Neutrophil (primary cell): ENCODE measurements at regions not wholly inside any gene's neighbourhood (a gene's known extent, or its start where the extent isn't known, plus 50 kb on each side); places are given as distances from the start of the nearest gene placed in this dataset.
"Not testable (repeated sequence)": the region's sequence is repeated elsewhere in the genome, so short reads cannot be mapped to it uniquely, and the experiment has no call there.

Experiments
- H3K27ac ChIP-seq: fragments of 200-600 bp; sonication (generic); 2 replicates; pipeline ENCODE4 v1.5.1; 2016; ENCODE audit warnings: mild to moderate bottlenecking, moderate library complexity
- H3K27me3 ChIP-seq: fragments of 200-600 bp; sonication (generic); 2 replicates; pipeline ENCODE4 v1.6.0; 2016; ENCODE audit warnings: mild to moderate bottlenecking
- H3K36me3 ChIP-seq: fragments of 200-600 bp; sonication (generic); 2 replicates; pipeline ENCODE4 v1.5.1; 2017
- H3K4me1 ChIP-seq, 2 experiments: fragments of 200-600 bp in 1 of 2; sonication (generic) in 1 of 2; 1 replicate in 1 of 2; 2 replicates in 1 of 2; pipeline versions ENCODE4 v1.5.1 to v1.6.1; 2013 to 2016; ENCODE audit warnings: low read depth in 1 of 2, low read length in 1 of 2, mild to moderate bottlenecking in 1 of 2, moderate library complexity in 1 of 2; ENCODE audit not compliant: control insufficient read depth in 1 of 2, insufficient read depth in 1 of 2
- H3K4me3 ChIP-seq, 2 experiments: fragments of 200-600 bp in 1 of 2; sonication (generic) in 1 of 2; 1 replicate in 1 of 2; 2 replicates in 1 of 2; pipeline ENCODE4 v1.5.1; 2013 to 2016; ENCODE audit warnings: low read depth in 1 of 2, low read length in 1 of 2, mild to moderate bottlenecking in 1 of 2, moderate library complexity in 1 of 2
- H3K9me3 ChIP-seq: fragments of 200-600 bp; sonication (generic); 2 replicates; pipeline ENCODE4 v1.5.1; 2016
- TF ChIP-seq, protein P1 (sequence below): fragments of 200-600 bp; sonication (generic); IDR thresholded peaks from 2 replicates; pipeline ENCODE4 v1.5.1; 2016; ENCODE audit warnings: antibody characterized with exemption

DNA sequence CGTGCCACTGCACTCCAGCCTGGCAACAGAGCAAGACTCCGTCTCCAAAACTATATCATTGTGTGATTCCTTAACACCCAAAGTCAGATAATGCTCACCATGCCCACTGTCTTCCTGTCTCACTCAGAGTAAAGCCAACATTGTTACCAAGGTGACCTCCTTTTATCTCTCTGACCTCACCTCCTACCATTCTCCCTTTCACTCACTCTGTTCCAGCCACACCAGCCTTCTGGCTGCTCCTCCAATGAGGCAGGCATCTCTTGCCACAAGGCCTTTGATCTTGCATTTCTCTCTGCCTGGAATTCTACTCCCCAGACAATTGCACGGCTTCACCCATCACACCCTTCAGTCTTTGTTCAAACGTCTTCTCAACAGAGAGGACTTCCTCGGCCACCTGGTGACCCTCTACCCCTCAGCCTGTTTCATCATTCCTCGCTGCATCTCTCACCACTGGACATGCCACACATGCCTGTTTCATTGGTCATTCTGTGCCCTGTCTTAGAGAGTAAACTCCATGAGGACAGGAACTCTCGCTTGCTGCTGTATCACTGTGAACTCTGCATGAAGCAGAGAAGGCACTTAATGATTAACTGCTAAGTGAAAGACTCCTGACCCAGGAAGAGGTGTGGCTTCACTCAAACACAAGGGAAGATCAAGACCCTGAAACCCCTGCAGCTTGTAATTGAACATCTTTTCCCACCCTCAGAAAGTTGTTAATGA lies 67.1 kb upstream of the CAPZB start:
- Histone ChIP-seq H3K4me1 (no peaks in the 10 kb centered on the region), H3K27ac (no peak overlapping the region), H3K9me3 (no peaks in the 10 kb centered on the region), H3K27me3 (peaks cover 10% of the 10 kb centered on the region), H3K4me3 (no peak overlapping the region), H3K36me3 (no peaks in the 10 kb centered on the region)
- TF ChIP-seq, protein P1, sequence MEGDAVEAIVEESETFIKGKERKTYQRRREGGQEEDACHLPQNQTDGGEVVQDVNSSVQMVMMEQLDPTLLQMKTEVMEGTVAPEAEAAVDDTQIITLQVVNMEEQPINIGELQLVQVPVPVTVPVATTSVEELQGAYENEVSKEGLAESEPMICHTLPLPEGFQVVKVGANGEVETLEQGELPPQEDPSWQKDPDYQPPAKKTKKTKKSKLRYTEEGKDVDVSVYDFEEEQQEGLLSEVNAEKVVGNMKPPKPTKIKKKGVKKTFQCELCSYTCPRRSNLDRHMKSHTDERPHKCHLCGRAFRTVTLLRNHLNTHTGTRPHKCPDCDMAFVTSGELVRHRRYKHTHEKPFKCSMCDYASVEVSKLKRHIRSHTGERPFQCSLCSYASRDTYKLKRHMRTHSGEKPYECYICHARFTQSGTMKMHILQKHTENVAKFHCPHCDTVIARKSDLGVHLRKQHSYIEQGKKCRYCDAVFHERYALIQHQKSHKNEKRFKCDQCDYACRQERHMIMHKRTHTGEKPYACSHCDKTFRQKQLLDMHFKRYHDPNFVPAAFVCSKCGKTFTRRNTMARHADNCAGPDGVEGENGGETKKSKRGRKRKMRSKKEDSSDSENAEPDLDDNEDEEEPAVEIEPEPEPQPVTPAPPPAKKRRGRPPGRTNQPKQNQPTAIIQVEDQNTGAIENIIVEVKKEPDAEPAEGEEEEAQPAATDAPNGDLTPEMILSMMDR = no peak

DNA sequence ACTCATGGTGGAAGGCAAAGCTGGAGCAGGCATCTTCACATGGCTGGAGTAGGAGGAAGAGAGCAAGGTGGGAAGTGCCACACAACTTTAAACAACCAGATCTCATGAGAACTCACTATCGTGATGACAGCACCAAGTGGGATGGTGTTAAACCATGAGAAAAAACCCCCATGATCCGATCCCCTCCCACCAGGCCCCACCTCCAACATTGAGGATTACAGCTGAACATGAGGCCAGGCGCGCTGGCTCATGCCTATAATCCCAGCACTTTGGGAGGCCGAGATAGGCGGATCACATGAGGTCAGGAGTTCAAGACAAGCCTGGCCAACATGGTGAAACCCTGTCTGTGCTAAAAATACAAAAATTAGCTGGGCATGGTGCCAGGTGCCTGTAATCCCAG lies 66.5 kb upstream of the CAPZB start:
- H3K27me3 ChIP-seq, H3K9me3 ChIP-seq, H3K36me3 ChIP-seq, H3K4me1 ChIP-seq, H3K27ac ChIP-seq, H3K4me3 ChIP-seq: not testable (repeated sequence)

DNA sequence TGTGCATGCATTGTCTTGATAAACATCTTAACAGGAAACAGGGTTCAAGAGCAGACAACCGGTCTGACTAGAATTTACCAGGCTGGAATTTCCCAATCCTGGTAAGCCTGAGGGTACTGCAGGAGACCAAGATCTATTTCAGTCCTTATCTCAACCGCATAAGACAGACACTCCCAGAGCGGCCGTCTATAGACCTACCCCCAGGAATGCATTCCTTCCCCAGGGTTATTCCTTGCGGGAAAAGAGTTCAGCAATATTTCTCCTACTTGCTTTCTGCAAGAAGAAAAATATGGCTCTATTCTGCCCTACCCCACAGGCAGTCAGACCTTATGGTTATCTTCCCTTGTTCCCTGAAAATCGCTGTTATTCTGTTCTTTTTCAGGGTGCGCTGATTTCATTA lies 65.1 kb upstream of the CAPZB start:
- not testable (repeated sequence) for H3K9me3 ChIP-seq, H3K4me1 ChIP-seq, H3K4me3 ChIP-seq, H3K27me3 ChIP-seq, H3K36me3 ChIP-seq, H3K27ac ChIP-seq

DNA sequence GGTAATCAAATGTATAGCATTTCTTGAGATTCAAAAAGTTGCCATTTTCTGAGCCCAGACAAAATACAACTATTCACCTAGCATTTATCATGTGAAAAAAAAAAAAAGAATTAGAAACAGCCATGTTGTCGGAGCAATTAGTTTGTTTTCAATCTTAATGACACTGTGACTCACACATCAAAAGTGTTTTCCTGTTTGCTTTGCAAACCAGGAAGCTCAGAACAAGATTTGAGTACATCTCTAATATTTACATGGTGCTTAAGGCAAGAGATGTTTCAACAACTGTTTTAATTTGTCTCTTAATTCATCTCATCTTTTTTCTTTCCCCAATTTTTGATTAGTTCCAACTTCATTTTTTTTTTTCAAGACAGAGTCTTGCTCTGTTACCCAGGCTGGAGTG lies 62.5 kb upstream of the CAPZB start:
- no peaks in the 10 kb centered on the region for H3K4me1 ChIP-seq
- H3K36me3 ChIP-seq = no peaks in the 10 kb centered on the region
- H3K9me3 ChIP-seq = no peaks in the 10 kb centered on the region
- TF ChIP-seq, protein P1 = no peak
- H3K27me3 ChIP-seq = peaks cover 3% of the 10 kb centered on the region
- no peak overlapping the region for H3K4me3 ChIP-seq
- no peak overlapping the region for H3K27ac ChIP-seq

DNA sequence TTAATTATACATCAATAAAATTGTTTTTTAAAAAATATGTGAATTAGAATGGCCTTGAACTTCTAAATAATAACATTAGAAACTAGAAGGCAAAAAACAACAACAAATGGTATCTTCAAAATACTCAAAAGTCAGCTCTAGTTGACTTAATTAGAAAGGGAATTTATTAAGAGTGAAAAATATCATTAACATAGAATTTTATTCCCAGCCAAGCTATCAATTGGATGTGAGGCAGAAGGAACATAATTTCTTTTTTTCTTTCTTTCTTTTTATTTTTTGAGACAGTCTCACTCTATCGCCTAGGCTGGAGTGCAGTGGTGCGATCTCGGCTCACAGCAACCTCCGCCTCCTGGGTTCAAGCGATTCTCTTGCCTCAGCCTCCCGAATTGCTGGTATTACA lies 51.2 kb upstream of the CAPZB start:
- no peaks in the 10 kb centered on the region for H3K4me1 ChIP-seq
- TF ChIP-seq, protein P1 = no peak
- H3K9me3 ChIP-seq = no peaks in the 10 kb centered on the region
- H3K36me3 ChIP-seq = no peaks in the 10 kb centered on the region
- H3K4me3 ChIP-seq = no peak overlapping the region
- H3K27ac ChIP-seq = no peak overlapping the region
- H3K27me3 ChIP-seq = no peaks in the 10 kb centered on the region

DNA sequence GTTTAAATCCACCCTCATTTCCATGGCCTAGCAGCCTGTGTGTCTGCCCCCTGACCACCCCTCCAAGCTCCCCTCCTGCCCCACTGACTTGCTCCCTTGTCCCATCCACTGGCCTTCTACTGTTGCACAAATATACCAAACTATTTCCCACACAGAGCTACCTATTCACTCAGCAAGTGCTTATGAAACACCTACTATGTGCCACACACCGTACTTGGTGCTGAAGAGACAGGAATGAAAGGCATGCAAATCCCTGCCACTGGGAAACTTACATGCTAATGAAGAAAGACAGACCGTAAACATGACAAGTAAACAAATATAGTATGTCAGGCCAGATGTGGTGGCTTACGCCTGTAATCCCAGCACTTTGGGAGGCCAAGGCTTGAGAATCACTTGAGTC lies 49.9 kb upstream of the CAPZB start:
- no peak overlapping the region for H3K4me3 ChIP-seq
- no peaks in the 10 kb centered on the region for H3K36me3 ChIP-seq
- no peak overlapping the region for H3K27ac ChIP-seq
- H3K9me3 ChIP-seq = no peaks in the 10 kb centered on the region
- no peaks in the 10 kb centered on the region for H3K27me3 ChIP-seq
- TF ChIP-seq, protein P1 = no peak
- H3K4me1 ChIP-seq = no peaks in the 10 kb centered on the region
